Endometrium (tissue), 2 donors: ENCODE measurements at regions not wholly inside any gene's neighbourhood (a gene's known extent, or its start where the extent isn't known, plus 50 kb on each side); places are given as distances from the start of the nearest gene placed in this dataset.
"Not testable (repeated sequence)": the region's sequence is repeated elsewhere in the genome, so short reads cannot be mapped to it uniquely, and the experiment has no call there.

Experiments used
- FAIRE-seq: peaks from 2 replicates; lab custom pipeline; 2012; peaks lifted over from hg19 to GRCh38; lab: Jason Lieb, UNC
- donor health status: control.
- donor health status: control.

GRCh38 chr12:63038713-63039100 lies 103.8 kb upstream of the PPM1H start:
- no peak for FAIRE-seq

GRCh38 chr12:63037746-63038712 lies 103.1 kb upstream of the PPM1H start:
- FAIRE-seq: no peak

GRCh38 chr12:63036974-63037335 lies 102.0 kb upstream of the PPM1H start:
- FAIRE-seq: no peak

GRCh38 chr12:63036216-63036973 lies 101.4 kb upstream of the PPM1H start:
- FAIRE-seq: no peak

DNA sequence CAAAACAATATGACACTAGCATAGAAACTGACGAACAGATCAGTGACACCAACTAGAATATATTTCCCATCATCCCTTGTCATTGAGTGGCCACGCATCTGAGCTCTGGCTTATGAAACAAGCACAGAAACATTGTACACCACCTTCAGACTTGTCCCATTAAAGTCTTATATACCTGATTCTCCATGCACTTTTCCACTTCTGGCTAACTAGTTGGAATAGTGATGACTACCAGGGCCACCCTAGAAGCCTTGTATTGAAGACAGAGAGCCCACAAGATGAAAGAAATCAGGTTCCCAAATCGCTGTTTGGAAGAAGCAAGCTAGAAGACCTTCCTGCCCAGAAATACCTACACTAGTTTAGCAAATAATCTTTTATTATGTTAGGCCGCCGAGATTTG lies 99.7 kb upstream of the PPM1H start:
- FAIRE-seq: no peak

GRCh38 chr12:63029676-63030075 lies 94.7 kb upstream of the PPM1H start:
- FAIRE-seq: no peak

GRCh38 chr12:63028951-63029350 lies 94.0 kb upstream of the PPM1H start:
- no peak for FAIRE-seq

DNA sequence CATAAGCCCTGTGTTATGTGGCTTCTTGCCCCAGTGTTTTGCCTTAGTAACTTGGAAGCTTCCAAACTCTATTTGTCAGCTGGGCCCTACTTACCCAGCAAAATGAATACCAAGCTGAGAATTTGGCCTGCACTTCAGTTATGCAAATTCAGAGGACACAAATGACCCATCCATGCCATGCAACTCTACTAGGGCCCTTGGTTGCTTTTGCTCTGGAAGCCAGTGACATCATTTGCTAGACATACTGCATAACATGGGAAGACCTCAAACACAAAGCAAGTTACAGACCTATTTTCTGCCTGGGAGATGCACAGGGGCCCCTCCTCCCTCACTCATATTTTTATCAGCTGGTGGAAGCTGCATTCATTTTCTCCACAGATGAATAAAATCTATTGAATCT lies 90.2 kb upstream of the PPM1H start:
- FAIRE-seq: no peak

DNA sequence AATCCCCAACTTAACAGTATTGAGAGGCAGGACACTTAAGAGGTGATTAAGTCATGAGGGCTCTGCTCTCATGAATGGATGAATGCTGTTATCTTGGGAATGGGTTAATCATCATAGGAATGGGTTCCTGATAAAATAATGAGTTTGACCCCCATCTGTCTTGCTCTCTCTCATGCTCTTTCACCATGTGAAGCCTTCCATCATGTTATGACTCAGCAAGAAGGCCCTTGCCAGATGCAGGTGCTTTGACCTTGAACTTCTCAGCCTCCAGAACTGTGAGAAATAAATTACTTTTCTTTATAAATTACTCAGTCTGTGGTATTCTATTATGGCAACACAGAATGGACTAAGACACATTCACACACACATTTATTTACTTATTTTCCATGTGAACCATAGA lies 89.0 kb upstream of the PPM1H start:
- no peak for FAIRE-seq

DNA sequence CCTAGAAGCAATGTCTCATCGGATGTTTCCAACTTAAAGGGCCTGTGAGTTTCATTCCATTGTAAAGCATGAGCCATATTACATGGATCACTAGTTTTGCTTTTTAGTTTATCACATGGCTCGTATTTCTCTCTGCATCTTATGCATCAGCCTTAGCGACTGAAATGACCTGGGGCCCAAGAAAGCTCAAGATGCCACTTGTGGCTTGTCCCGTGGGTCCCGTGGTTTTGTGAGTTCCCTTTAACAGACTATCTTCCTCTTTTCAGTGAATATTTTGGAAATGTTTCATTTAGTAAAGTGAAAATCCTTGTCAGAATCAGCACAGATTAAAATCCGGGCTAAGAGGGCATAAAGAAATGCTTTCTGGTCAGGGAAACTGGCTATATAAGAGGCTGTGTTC lies 86.2 kb upstream of the PPM1H start:
- FAIRE-seq: no peak

DNA sequence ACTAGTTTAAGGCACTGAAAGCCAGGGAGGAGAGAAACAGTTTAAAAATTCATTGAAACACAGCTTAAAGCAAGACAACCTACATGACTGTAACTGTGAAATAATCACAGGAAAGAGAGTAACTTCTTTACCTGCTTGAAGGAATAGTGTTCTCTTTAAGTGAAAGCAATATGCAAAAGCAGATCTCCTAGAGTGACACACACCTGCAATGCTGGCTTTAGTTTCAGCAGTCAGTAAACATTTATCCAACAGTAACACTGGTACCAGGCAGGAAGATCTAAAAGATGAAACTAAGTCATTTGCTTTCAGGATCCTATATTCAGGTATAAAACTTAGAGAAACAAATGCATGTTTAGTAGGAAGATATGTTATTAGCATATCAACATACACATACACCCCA lies 85.3 kb upstream of the PPM1H start:
- FAIRE-seq: no peak

DNA sequence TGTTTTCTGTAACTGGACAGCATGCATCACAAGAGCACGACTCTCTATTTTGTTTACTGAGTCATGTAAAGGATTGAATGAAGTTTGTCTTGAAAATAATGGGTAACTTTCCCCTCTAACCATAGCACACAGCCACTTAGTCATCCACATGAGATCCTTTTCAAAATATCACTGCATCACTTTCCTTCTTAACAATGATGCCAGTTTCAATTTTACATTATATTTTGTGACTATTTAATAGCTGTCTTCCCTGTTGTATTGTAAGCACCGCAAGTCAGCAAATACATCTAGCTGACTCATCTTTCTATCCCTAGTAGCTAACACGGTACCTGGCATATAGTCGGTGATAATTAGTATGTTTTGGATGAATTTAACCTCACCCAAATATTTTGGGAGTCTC lies 83.3 kb upstream of the PPM1H start:
- no peak for FAIRE-seq

- no peak for FAIRE-seq
These were observed 78.4 kb upstream of the PPM1H start for GRCh38 chr12:63013302-63013701.

DNA sequence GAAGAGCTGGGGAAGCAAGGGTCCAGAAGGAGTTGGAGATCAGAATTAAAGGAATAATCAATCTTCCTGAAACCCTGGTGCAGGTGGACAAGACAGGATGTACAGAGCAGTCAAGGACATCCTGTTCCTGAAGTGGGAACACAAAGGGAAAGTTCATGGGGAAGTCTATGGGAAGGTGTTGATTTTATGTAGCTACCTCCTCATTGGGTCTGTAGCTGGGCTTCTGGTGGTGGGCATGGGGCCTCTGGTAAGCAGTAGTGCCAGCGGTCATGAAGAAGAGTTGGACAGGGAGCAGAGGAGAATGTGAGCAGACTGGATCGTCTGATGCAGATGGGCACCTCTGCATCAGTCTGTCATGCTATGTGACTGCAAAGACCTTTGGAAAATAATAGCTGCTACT lies 75.7 kb upstream of the PPM1H start:
- no peak for FAIRE-seq

DNA sequence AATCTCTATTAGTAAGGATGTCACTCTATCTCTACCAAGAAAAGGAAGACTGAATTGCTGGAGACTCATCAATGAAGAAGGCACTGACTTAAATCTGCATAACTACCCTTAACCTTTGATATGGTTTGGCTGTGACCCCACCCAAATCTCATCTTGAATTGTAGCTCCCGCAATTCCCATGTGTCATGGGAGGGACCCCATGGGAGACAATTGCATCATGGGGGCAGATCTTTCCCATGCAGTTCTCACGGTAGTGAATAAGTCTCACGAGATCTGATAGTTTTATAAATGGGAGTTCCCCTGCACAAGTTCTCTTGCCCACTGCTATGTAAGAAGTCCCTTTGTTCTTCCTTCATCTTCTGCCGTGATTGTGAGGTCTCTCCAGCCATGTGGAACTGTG lies 73.4 kb upstream of the PPM1H start:
- FAIRE-seq: no peak

DNA sequence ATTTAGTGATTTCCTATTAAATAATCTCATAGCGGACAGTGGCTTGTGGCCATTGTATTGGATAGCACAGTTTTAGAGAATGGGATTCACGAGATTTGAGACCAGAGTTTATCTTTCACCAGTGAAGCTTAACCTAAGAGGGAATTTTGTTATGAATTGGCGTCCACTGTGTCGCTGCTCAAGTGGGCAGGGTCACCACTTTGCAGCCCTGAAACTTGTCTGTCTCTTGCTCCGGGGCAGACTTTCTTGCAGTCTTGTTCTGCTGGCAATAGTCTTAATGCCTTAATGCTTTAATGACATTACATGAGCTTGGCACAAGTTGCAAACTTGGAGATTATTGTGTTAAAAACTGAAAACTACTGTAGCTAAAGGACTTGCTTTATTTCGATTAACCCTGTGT lies 72.8 kb upstream of the PPM1H start:
- FAIRE-seq: no peak

DNA sequence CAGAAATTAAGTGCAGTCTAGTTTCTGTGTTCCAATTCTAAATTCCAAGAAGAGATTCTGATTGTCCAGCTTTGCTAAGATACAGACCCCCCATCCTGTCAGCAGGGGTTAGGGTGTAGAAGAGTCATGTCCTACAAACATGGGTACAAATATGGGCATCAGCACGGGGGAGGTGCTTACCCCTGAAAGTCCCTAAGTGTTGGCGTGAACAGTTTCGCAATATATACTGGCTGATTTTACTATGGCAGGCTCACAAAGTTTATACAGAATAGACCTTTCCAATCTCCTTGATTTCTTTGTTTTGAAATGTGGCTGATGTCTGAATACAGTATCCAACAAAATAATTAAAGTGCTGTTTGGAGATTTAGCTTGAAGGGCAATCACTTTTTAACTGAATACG lies 71.6 kb upstream of the PPM1H start:
- FAIRE-seq: no peak

DNA sequence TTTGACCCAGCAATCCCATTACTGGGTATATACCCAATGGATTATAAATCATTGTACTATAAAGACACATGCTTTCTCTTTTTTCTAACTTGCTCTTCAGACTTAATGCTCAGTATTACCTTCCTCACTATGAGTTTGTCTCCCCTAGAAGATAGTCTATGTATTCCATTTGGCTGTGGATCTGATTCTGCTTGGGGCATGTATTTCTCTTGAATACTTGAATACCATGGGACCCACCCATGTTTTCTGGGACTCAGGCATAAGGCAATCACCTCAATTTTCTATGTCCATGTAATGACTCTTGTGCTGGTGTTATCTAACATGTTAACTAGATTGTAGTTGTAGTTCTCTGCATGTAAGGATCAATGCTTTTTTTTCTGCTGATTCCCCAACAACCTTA lies 70.4 kb upstream of the PPM1H start:
- no peak for FAIRE-seq

DNA sequence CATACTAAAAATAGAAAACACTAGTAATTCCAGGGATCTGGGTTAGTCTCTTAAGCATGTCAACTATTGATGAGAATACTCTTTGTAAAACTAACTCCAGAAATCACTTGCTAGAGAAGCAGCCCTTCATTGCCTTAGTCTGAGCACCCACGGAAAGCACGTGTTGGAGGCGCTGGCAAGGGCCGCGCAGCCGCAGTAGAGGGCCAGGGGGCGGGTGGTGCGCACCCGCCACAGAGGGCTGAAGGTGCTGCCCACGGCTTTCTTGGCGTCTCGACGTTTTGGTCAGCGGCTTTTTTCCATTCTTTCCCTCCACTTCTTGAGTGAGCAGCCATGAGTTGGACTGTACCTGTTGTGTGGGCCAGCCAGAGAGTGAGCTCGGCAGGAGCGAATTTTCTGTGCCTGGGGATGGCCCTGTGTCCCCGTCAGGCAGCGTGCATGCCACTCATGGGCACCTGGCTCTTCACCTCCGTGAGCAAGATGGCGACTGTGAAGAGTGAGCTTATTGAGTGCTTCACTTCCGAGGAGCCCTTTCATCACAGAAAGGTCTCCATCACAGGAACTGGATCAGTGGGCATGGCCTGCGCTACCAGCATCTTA lies 68.4 kb upstream of the PPM1H start:
- FAIRE-seq: no peak

DNA sequence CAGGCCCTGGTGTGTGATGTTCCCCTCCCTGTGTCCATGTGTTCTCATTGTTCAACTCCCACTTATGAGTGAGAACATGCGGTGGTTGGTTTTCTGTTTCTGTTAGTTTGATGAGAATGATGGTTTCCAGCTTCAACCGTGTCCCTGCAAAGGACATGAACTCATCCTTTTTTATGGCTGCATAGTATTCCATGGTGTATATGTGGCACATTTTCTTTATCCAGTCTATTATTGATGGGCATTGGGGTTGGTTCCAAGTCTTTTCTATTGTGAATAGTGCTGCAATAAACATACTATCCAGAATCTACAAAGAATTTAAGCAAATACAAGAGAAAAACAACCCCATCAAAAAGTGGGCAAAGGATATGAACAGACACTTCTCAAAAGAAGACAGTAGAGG lies 67.1 kb upstream of the PPM1H start:
- FAIRE-seq: not testable (repeated sequence)

DNA sequence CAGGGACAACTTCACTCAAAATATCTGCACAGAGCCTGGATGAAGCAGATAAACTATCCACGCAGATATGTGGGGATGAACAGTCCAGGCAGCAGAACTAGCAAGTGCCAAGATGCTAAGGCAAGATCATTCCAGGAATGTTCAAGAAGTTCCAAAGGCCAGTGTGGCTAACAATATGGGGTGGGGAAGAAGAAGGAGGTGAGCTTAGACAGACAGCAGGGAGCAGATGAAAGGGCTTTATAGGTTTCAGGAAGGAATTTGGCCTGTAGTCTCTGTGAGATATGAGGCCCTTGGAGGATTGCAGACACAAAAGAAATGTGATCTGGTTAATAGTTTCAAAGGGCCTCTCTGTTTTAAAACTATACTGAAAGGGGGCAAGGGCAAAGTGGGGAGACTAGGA lies 63.5 kb upstream of the PPM1H start:
- FAIRE-seq: no peak

GRCh38 chr12:62995097-62995496 lies 60.1 kb upstream of the PPM1H start:
- FAIRE-seq: no peak

DNA sequence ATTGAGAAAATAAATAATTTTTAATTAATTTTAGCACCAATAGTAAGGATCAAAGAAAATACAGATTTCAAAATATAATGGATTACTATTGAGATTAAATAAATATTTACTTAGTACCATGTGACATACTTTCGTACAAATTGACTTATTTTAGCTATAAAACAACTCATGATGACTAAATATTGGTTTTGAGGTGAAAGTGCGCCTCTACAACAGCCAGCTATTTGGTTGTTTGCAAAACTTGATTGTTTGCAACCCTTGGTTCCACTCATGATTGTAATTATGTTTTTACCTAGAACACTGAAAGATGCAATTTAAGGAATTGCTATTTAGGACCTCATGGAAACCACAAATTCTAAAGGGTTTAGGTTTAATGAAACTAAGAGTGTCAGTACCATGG lies 51.9 kb upstream of the PPM1H start:
- peak; percentile 73 for FAIRE-seq
